ENCODE measurements at regions not wholly inside any gene's neighbourhood (a gene's known extent, or its start where the extent isn't known, plus 50 kb on each side); places are given as distances from the start of the nearest gene placed in this dataset.

- no peak for TF ChIP-seq CTCF (conservative IDR thresholded peaks at IDR 0.05; ENCODE audit: low read length)
- H3K4me3 ChIP-seq (ENCODE audit: low read length), result no peak overlapping the region
- DNase-seq (ENCODE audit: low read depth), result no peak
These were observed 908.4 kb upstream of the NOVA1 start for GRCh38 chr14:27506272-27506671.

- TF ChIP-seq CTCF (conservative IDR thresholded peaks at IDR 0.05; ENCODE audit: low read length), result peak; percentile 31; the same call in 1 of the 2 replicates
- peak; percentile 3 for DNase-seq (ENCODE audit: low read depth)
- H3K4me3 ChIP-seq (ENCODE audit: low read length), result no peak overlapping the region
These were observed 930.5 kb upstream of the NOVA1 start for GRCh38 chr14:27528328-27528727.

GRCh38 chr14:27536748-27537147 is 938.9 kb upstream of the NOVA1 start:
- DNase-seq (ENCODE audit: low read depth), result no peak
- TF ChIP-seq CTCF (conservative IDR thresholded peaks at IDR 0.05; ENCODE audit: low read length), result no peak
- H3K4me3 ChIP-seq (ENCODE audit: low read length), result no peak overlapping the region

GRCh38 chr14:27546111-27546510 is 948.3 kb upstream of the NOVA1 start:
- DNase-seq (ENCODE audit: low read depth), result no peak
- no peak overlapping the region for H3K4me3 ChIP-seq (ENCODE audit: low read length)
- no peak for TF ChIP-seq CTCF (conservative IDR thresholded peaks at IDR 0.05; ENCODE audit: low read length)

GRCh38 chr14:27553790-27554189 is 956.0 kb upstream of the NOVA1 start:
- no peak for DNase-seq (ENCODE audit: low read depth)
- TF ChIP-seq CTCF (conservative IDR thresholded peaks at IDR 0.05; ENCODE audit: low read length), result no peak
- H3K4me3 ChIP-seq (ENCODE audit: low read length), result no peak overlapping the region

GRCh38 chr14:27557445-27557844 is 959.6 kb upstream of the NOVA1 start:
- H3K4me3 ChIP-seq (ENCODE audit: low read length), result no peak overlapping the region
- TF ChIP-seq CTCF (conservative IDR thresholded peaks at IDR 0.05; ENCODE audit: low read length), result no peak
- no peak for DNase-seq (ENCODE audit: low read depth)

- no peak for DNase-seq (ENCODE audit: low read depth)
- H3K4me3 ChIP-seq (ENCODE audit: low read length), result no peak overlapping the region
- no peak for TF ChIP-seq CTCF (conservative IDR thresholded peaks at IDR 0.05; ENCODE audit: low read length)
These were observed 962.0 kb upstream of the NOVA1 start for GRCh38 chr14:27559848-27560247.

Data from AG10803 (cell line).